Stomach (tissue), 4 donors: ENCODE measurements at regions not wholly inside any gene's neighbourhood (a gene's known extent, or its start where the extent isn't known, plus 50 kb on each side); places are given as distances from the start of the nearest gene placed in this dataset.

ENCODE experiments used
- POLR2A ChIP-seq, 4 donors: fragments of 450-650 bp; IDR thresholded peaks; one replicate each; pipeline ENCODE4 v1.6.1; 2016; ENCODE audit warnings: antibody characterized with exemption in 4 of 4, control low read depth in 2 of 4, mild to moderate bottlenecking in 1 of 4, moderate library complexity in 1 of 4
- TF ChIP-seq, protein P1 (sequence below), 7 experiments: fragments of 450-650 bp in 4 of 7; fragments of 200-600 bp in 3 of 7; sonication (generic) in 3 of 7; IDR thresholded peaks; one replicate each; pipeline ENCODE4 v1.5.1; 2016 to 2019; ENCODE audit warnings: antibody characterized with exemption in 7 of 7, control low read depth in 2 of 7, mild to moderate bottlenecking in 1 of 7

DNA sequence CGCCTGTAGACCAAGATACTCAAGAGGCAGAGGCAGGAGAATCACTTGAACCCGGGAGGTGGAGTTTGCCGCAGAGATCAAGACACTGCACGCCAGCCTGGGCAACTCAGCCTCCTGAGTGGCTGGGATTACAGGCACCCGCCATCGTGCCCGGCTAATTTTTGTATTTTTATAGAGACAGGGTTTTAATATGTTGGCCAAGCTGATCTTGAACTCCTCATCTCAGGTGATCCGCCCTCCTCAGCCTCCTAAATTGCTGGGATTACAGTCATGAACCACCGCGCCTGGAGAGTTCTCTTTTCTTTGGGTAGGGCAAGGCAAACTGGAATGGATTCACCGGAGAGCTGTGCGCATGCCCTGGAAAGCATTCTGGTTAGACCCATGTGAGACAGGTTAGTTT, 179.3 kb upstream of the ALG10B start:
- TF ChIP-seq, protein P1, sequence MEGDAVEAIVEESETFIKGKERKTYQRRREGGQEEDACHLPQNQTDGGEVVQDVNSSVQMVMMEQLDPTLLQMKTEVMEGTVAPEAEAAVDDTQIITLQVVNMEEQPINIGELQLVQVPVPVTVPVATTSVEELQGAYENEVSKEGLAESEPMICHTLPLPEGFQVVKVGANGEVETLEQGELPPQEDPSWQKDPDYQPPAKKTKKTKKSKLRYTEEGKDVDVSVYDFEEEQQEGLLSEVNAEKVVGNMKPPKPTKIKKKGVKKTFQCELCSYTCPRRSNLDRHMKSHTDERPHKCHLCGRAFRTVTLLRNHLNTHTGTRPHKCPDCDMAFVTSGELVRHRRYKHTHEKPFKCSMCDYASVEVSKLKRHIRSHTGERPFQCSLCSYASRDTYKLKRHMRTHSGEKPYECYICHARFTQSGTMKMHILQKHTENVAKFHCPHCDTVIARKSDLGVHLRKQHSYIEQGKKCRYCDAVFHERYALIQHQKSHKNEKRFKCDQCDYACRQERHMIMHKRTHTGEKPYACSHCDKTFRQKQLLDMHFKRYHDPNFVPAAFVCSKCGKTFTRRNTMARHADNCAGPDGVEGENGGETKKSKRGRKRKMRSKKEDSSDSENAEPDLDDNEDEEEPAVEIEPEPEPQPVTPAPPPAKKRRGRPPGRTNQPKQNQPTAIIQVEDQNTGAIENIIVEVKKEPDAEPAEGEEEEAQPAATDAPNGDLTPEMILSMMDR (IDR thresholded peaks at IDR 0.05), result no peak
- TF ChIP-seq POLR2A (IDR thresholded peaks at IDR 0.05), result no peak
